CD14-positive monocyte (primary cell): ENCODE measurements at regions not wholly inside any gene's neighbourhood (a gene's known extent, or its start where the extent isn't known, plus 50 kb on each side); places are given as distances from the start of the nearest gene placed in this dataset.

Source experiments
- DNase-seq, 3 donors: peaks; one replicate each; pipeline ENCODE4 v3.0.0-alpha.2; 2011 to 2022
- H2AFZ ChIP-seq: 2 replicates; pipeline ENCODE4 v1.6.0; 2012; ENCODE audit warnings: mild to moderate bottlenecking, low read depth, low read length, inconsistent platforms; ENCODE audit not compliant: insufficient read depth, poor library complexity, severe bottlenecking
- H3K27ac ChIP-seq, 2 donors: 1 replicate in 1 of 2; 2 replicates in 1 of 2; pipeline ENCODE4 v1.5.1; 2012 to 2013; ENCODE audit warnings: low read length in 2 of 2, control low read depth in 1 of 2, inconsistent platforms in 1 of 2, low read depth in 1 of 2, mild to moderate bottlenecking in 1 of 2
- H3K27me3 ChIP-seq, 2 donors: one replicate each; pipeline versions ENCODE4 v1.6.0 to v1.6.1; 2011 to 2013; ENCODE audit warnings: low read length in 2 of 2; ENCODE audit not compliant: control insufficient read depth in 2 of 2, insufficient read depth in 2 of 2
- H3K36me3 ChIP-seq, 2 donors: replicated peaks in 1 of 2; 1 replicate in 1 of 2; 2 replicates in 1 of 2; pipeline versions ENCODE4 v1.5.1 to v1.6.1; 2012 to 2013; ENCODE audit warnings: low read length in 2 of 2, control low read depth in 1 of 2, inconsistent platforms in 1 of 2, mild to moderate bottlenecking in 1 of 2; ENCODE audit not compliant: insufficient read depth in 2 of 2, control insufficient read depth in 1 of 2
- H3K4me1 ChIP-seq, 2 donors: 1 replicate in 1 of 2; 2 replicates in 1 of 2; pipeline versions ENCODE4 v1.5.1 to v1.6.1; 2012 to 2013; ENCODE audit warnings: low read length in 2 of 2, control low read depth in 1 of 2, inconsistent platforms in 1 of 2, mild to moderate bottlenecking in 1 of 2, moderate library complexity in 1 of 2; ENCODE audit not compliant: insufficient read depth in 2 of 2, control insufficient read depth in 1 of 2
- H3K4me2 ChIP-seq: replicated peaks from 2 replicates; pipeline ENCODE3; 2012; ENCODE audit warnings: low read length, moderate library complexity, mild to moderate bottlenecking; ENCODE audit not compliant: poor library complexity, severe bottlenecking; ENCODE audit errors: extremely low read depth
- H3K4me3 ChIP-seq, 3 experiments: fragments of 200-600 bp in 1 of 3; sonication (generic) in 1 of 3; replicated peaks in 1 of 3; 1 replicate in 2 of 3; 2 replicates in 1 of 3; pipeline ENCODE4 v1.5.1; 2011 to 2013; ENCODE audit warnings: low read length in 3 of 3, mild to moderate bottlenecking in 3 of 3, control low read depth in 2 of 3, low read depth in 2 of 3, inconsistent platforms in 1 of 3, moderate library complexity in 1 of 3
- H3K79me2 ChIP-seq: 2 replicates; pipeline ENCODE4 v1.6.0; 2012; ENCODE audit warnings: mild to moderate bottlenecking, control low read depth, inconsistent platforms, low read length, moderate library complexity; ENCODE audit not compliant: insufficient read depth
- H3K9ac ChIP-seq: 2 replicates; pipeline ENCODE4 v1.6.0; 2017; ENCODE audit warnings: low read length, mild to moderate bottlenecking; ENCODE audit not compliant: insufficient read depth, poor library complexity, severe bottlenecking
- H3K9me3 ChIP-seq, 2 donors: replicated peaks in 1 of 2; 1 replicate in 1 of 2; 2 replicates in 1 of 2; pipeline versions ENCODE4 v1.5.1 to v1.6.1; 2012 to 2013; ENCODE audit warnings: low read length in 2 of 2, control low read depth in 1 of 2; ENCODE audit not compliant: control insufficient read depth in 1 of 2, insufficient read depth in 1 of 2
- H4K20me1 ChIP-seq: 2 replicates; pipeline ENCODE4 v1.6.0; 2012; ENCODE audit warnings: mild to moderate bottlenecking, low read length, control low read depth, moderate library complexity; ENCODE audit not compliant: insufficient read depth
- H3K27ac Mint-ChIP-seq, 7 donors: one replicate each; pipeline ENCODE4 v1.8.0; 2020; ENCODE audit warnings: mild to moderate bottlenecking in 7 of 7, mixed read lengths in 7 of 7, moderate library complexity in 6 of 7, inconsistent platforms in 2 of 7
- H3K27me3 Mint-ChIP-seq, 3 donors: one replicate each; pipeline ENCODE4 v1.8.0; 2021 to 2022; ENCODE audit warnings: low read depth in 3 of 3, mild to moderate bottlenecking in 3 of 3, mixed read lengths in 3 of 3, moderate library complexity in 3 of 3, inconsistent platforms in 1 of 3
- H3K36me3 Mint-ChIP-seq, 2 donors: one replicate each; pipeline ENCODE4 v1.8.0; 2020; ENCODE audit warnings: mixed read lengths in 2 of 2, inconsistent platforms in 1 of 2, mild to moderate bottlenecking in 1 of 2
- H3K4me1 Mint-ChIP-seq: one replicate; pipeline ENCODE4 v1.8.0; 2020; ENCODE audit warnings: mild to moderate bottlenecking, mixed read lengths
- H3K4me3 Mint-ChIP-seq, 2 donors: one replicate each; pipeline ENCODE4 v1.8.0; 2020; ENCODE audit warnings: mild to moderate bottlenecking in 2 of 2, mixed read lengths in 2 of 2, moderate library complexity in 1 of 2
- H3K9me3 Mint-ChIP-seq, 7 donors: one replicate each; pipeline ENCODE4 v1.8.0; 2020 to 2022; ENCODE audit warnings: mixed read lengths in 7 of 7, mild to moderate bottlenecking in 6 of 7, moderate library complexity in 6 of 7, inconsistent platforms in 2 of 7
- WGBS: methylation state at CpG from one replicate; pipeline ENCODE4 v1.1.5; 2013; ENCODE audit warnings: missing lambda C conversion rate; ENCODE audit not compliant: insufficient coverage; 5-methylcytosine and 5-hydroxymethylcytosine counted together
- intact Hi-C, 2 donors: fragments of 100-400 bp; cut with micrococcal nuclease; formaldehyde crosslinking; loops; one replicate each; pipeline versions ENCODE4 v1.15.0 to v1.15.1; 2023
- TF ChIP-seq, protein P1 (sequence below): fragments of 200-600 bp; IDR thresholded peaks from one replicate; pipeline ENCODE4 v1.8.0; 2022; ENCODE audit warnings: antibody characterized with exemption, mild to moderate bottlenecking

DNA sequence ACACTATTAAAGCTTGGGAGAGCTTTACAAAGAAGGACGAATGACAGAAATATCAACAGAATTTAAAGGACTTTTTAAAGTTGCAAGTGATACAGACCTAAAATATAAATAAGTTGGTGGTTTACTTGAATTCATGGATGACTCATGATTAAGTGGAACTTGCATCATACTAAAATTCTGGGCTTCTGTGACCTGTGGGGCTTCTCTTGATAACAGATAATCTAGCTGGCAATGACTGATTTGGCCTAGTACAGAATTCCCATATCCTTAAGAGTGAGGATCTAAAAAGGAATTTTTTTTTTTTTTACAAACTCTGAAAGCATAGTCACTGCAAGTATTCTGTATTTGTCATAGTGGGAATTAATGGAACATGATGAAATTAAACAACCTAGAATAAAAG lies 543.7 kb upstream of the SGCD start:
- Histone ChIP-seq H3K9me3 (no peaks in the 10 kb centered on the region), H3K27me3 (no peaks in the 10 kb centered on the region), H2AFZ (no peak overlapping the region), H3K4me2 (no peak overlapping the region), H3K4me1 (no peaks in the 10 kb centered on the region), H3K9ac (no peak overlapping the region), H3K79me2 (no peaks in the 10 kb centered on the region), H3K27ac (no peak overlapping the region), H3K36me3 (no peaks in the 10 kb centered on the region), H4K20me1 (no peaks in the 10 kb centered on the region), H3K4me3 (no peak overlapping the region)
- no CpG with 5 or more reads among the region's 1 CpG for WGBS
- no peaks in the 10 kb centered on the region for H3K36me3 Mint-ChIP-seq
- H3K9me3 Mint-ChIP-seq: peaks cover 0 to 5% (median 2%) of the 10 kb centered on the region in 7 donors
- H3K4me1 Mint-ChIP-seq: no peaks in the 10 kb centered on the region
- no peak for DNase-seq
- no peak overlapping the region for H3K4me3 Mint-ChIP-seq
- no peaks in the 10 kb centered on the region for H3K27me3 Mint-ChIP-seq
- no peak overlapping the region for H3K27ac Mint-ChIP-seq
- TF ChIP-seq, protein P1, sequence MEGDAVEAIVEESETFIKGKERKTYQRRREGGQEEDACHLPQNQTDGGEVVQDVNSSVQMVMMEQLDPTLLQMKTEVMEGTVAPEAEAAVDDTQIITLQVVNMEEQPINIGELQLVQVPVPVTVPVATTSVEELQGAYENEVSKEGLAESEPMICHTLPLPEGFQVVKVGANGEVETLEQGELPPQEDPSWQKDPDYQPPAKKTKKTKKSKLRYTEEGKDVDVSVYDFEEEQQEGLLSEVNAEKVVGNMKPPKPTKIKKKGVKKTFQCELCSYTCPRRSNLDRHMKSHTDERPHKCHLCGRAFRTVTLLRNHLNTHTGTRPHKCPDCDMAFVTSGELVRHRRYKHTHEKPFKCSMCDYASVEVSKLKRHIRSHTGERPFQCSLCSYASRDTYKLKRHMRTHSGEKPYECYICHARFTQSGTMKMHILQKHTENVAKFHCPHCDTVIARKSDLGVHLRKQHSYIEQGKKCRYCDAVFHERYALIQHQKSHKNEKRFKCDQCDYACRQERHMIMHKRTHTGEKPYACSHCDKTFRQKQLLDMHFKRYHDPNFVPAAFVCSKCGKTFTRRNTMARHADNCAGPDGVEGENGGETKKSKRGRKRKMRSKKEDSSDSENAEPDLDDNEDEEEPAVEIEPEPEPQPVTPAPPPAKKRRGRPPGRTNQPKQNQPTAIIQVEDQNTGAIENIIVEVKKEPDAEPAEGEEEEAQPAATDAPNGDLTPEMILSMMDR: no peak
- intact Hi-C loops: no loop called here

DNA sequence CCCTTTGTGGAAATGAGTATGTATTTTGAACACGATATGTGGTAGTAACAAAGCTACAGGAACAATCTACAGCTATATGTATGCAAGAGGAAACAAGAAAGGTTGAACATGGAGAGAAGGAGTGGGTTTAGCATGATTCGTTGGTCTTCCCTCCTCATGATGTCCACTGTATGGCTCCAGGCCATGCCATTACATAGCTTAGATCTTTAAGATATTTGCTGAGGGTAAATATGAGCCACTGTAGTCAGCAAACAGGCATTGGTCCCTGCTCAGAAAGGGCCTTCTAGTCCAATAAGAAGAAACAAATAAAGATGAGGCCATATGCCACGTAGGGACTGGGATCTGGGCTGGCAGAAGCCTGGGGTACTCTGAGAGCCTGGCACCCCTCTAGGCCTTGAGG lies 543.2 kb upstream of the SGCD start:
- H3K4me1 ChIP-seq: no peaks in the 10 kb centered on the region
- H3K4me3 Mint-ChIP-seq: no peak overlapping the region
- TF ChIP-seq, protein P1: no peak
- H4K20me1 ChIP-seq: no peaks in the 10 kb centered on the region
- no peaks in the 10 kb centered on the region for H3K36me3 Mint-ChIP-seq
- H3K9ac ChIP-seq: no peak overlapping the region
- H3K79me2 ChIP-seq: no peaks in the 10 kb centered on the region
- H3K27ac Mint-ChIP-seq: no peak overlapping the region
- intact Hi-C loops: no loop called here
- 83% methylated on average over 1 of the region's 3 CpGs for WGBS
- H3K36me3 ChIP-seq: no peaks in the 10 kb centered on the region
- DNase-seq: no peak
- H3K9me3 Mint-ChIP-seq: peaks cover 0 to 5% (median 2%) of the 10 kb centered on the region in 7 donors
- H3K4me1 Mint-ChIP-seq: no peaks in the 10 kb centered on the region
- H3K27me3 Mint-ChIP-seq: no peaks in the 10 kb centered on the region
- H3K4me3 ChIP-seq: no peak overlapping the region
- no peak overlapping the region for H2AFZ ChIP-seq
- no peaks in the 10 kb centered on the region for H3K27me3 ChIP-seq
- no peaks in the 10 kb centered on the region for H3K9me3 ChIP-seq
- H3K4me2 ChIP-seq: no peak overlapping the region
- H3K27ac ChIP-seq: no peak overlapping the region
